Colonic mucosa (tissue), 4 donors: ENCODE measurements at regions not wholly inside any gene's neighbourhood (a gene's known extent, or its start where the extent isn't known, plus 50 kb on each side); places are given as distances from the start of the nearest gene placed in this dataset.
"Not testable (repeated sequence)": the region's sequence is repeated elsewhere in the genome, so short reads cannot be mapped to it uniquely, and the experiment has no call there.

Source experiments
- DNase-seq: peaks from one replicate; pipeline ENCODE4 v3.0.0-alpha.2; 2020
- H3K27ac ChIP-seq: fragments of 200-600 bp; one replicate; pipeline ENCODE4 v1.8.0; 2021
- H3K27me3 ChIP-seq: fragments of 200-600 bp; one replicate; pipeline ENCODE4 v1.8.0; 2021
- H3K36me3 ChIP-seq: fragments of 200-600 bp; one replicate; pipeline ENCODE4 v1.8.0; 2021
- H3K4me1 ChIP-seq: fragments of 200-600 bp; one replicate; pipeline ENCODE4 v1.8.0; 2021; ENCODE audit warnings: mild to moderate bottlenecking
- H3K4me3 ChIP-seq: fragments of 200-600 bp; one replicate; pipeline ENCODE4 v1.8.0; 2021
- H3K9ac ChIP-seq, 2 donors: one replicate each; pipeline ENCODE4 v1.7.0; 2013; ENCODE audit warnings: control low read depth in 2 of 2, low read depth in 2 of 2, low read length in 2 of 2
- H3K9me3 ChIP-seq: fragments of 200-600 bp; one replicate; pipeline ENCODE4 v1.8.0; 2021
- CTCF ChIP-seq: fragments of 200-600 bp; IDR thresholded peaks from one replicate; pipeline ENCODE4 v1.8.0; 2022; ENCODE audit warnings: antibody characterized with exemption, mild to moderate bottlenecking
- intact Hi-C: fragments of 100-400 bp; cut with DNase I; formaldehyde crosslinking; loops from one replicate; pipeline ENCODE4 v1.14.1; 2022
- donor health status: healthy.
- donor health status: DM: no; HTN: no; CAD: no.
- donor health status: DM: no; HTN: no; CAD: no.

GRCh38 chr16:88202207-88202745 lies 180.5 kb upstream of the ZNF469 start:
- H3K9ac ChIP-seq = no peak overlapping the region
- no peak for TF ChIP-seq CTCF
- no peaks in the 10 kb centered on the region for H3K4me1 ChIP-seq
- no peak overlapping the region for H3K4me3 ChIP-seq
- intact Hi-C loops = no loop called here
- no peaks in the 10 kb centered on the region for H3K9me3 ChIP-seq
- no peaks in the 10 kb centered on the region for H3K27me3 ChIP-seq
- H3K36me3 ChIP-seq = no peaks in the 10 kb centered on the region
- no peak overlapping the region for H3K27ac ChIP-seq
- no peak for DNase-seq

- H3K9ac ChIP-seq, H3K4me1 ChIP-seq, intact Hi-C loops, H3K27ac ChIP-seq, H3K27me3 ChIP-seq, H3K4me3 ChIP-seq, H3K9me3 ChIP-seq, DNase-seq, H3K36me3 ChIP-seq: not testable (repeated sequence)
Observed at GRCh38 chr16:88202856-88203681, 179.7 kb upstream of the ZNF469 start.

GRCh38 chr16:88204131-88205110 lies 178.3 kb upstream of the ZNF469 start:
- intact Hi-C loops = not testable (repeated sequence)

GRCh38 chr16:88205482-88205881 lies 177.3 kb upstream of the ZNF469 start:
- H3K27me3 ChIP-seq, intact Hi-C loops, H3K4me1 ChIP-seq, DNase-seq, H3K4me3 ChIP-seq, H3K9me3 ChIP-seq, H3K9ac ChIP-seq, H3K36me3 ChIP-seq, H3K27ac ChIP-seq: not testable (repeated sequence)

More at GRCh38 chr16:88204131-88205110, 178.3 kb upstream of the ZNF469 start:
- H3K36me3 ChIP-seq, H3K9me3 ChIP-seq, H3K27ac ChIP-seq, H3K27me3 ChIP-seq, H3K4me3 ChIP-seq, H3K4me1 ChIP-seq, H3K9ac ChIP-seq: not testable (repeated sequence)
- peak; percentile 9 for DNase-seq

- intact Hi-C loops, H3K27me3 ChIP-seq, DNase-seq, H3K36me3 ChIP-seq, H3K4me3 ChIP-seq, H3K4me1 ChIP-seq, H3K9me3 ChIP-seq, H3K9ac ChIP-seq, H3K27ac ChIP-seq: not testable (repeated sequence)
Observed at GRCh38 chr16:88206006-88206405, 176.8 kb upstream of the ZNF469 start.

GRCh38 chr16:88206516-88206915 lies 176.2 kb upstream of the ZNF469 start:
- H3K4me3 ChIP-seq, H3K4me1 ChIP-seq, H3K36me3 ChIP-seq, H3K27ac ChIP-seq, H3K9ac ChIP-seq, DNase-seq, intact Hi-C loops, H3K27me3 ChIP-seq, H3K9me3 ChIP-seq: not testable (repeated sequence)

GRCh38 chr16:88208112-88208511 lies 174.6 kb upstream of the ZNF469 start:
- Histone ChIP-seq H3K4me1 (no peaks in the 10 kb centered on the region), H3K4me3 (no peak overlapping the region), H3K27me3 (no peaks in the 10 kb centered on the region), H3K9me3 (no peaks in the 10 kb centered on the region), H3K36me3 (no peaks in the 10 kb centered on the region), H3K9ac (no peak overlapping the region), H3K27ac (no peak overlapping the region)
- TF ChIP-seq CTCF = no peak
- DNase-seq = no peak
- intact Hi-C loops = no loop called here

GRCh38 chr16:88208776-88209175 lies 174.0 kb upstream of the ZNF469 start:
- H3K9ac ChIP-seq, H3K27me3 ChIP-seq, H3K4me3 ChIP-seq, H3K9me3 ChIP-seq, H3K4me1 ChIP-seq, DNase-seq, H3K27ac ChIP-seq, intact Hi-C loops, H3K36me3 ChIP-seq: not testable (repeated sequence)

GRCh38 chr16:88209579-88209978 lies 173.2 kb upstream of the ZNF469 start:
- H3K9me3 ChIP-seq, DNase-seq, intact Hi-C loops, H3K4me1 ChIP-seq, H3K36me3 ChIP-seq, H3K27me3 ChIP-seq, H3K4me3 ChIP-seq, H3K27ac ChIP-seq, H3K9ac ChIP-seq: not testable (repeated sequence)

GRCh38 chr16:88213937-88214336 lies 168.8 kb upstream of the ZNF469 start:
- H3K27ac ChIP-seq, H3K9me3 ChIP-seq, H3K9ac ChIP-seq, DNase-seq, H3K36me3 ChIP-seq, intact Hi-C loops, H3K4me1 ChIP-seq, H3K4me3 ChIP-seq, H3K27me3 ChIP-seq: not testable (repeated sequence)
